GM18951 (cell line): ENCODE measurements at regions not wholly inside any gene's neighbourhood (a gene's known extent, or its start where the extent isn't known, plus 50 kb on each side); places are given as distances from the start of the nearest gene placed in this dataset.

ENCODE experiments used
- POLR2A ChIP-seq: IDR thresholded peaks from 4 replicates; pipeline ENCODE4 v1.6.1; 2011; ENCODE audit warnings: mild to moderate bottlenecking; ENCODE audit not compliant: insufficient read length, insufficient read depth; ENCODE audit errors: extremely low read depth
- in situ Hi-C: fragments of 300-500 bp; cut with MboI; formaldehyde crosslinking; loops from one replicate; pipeline ENCODE4 v1.12.0; 2022; ENCODE audit warnings: low sequenced_read_pairs, mixed read lengths, inconsistent platforms; ENCODE audit not compliant: unreplicated experiment

GRCh38 chr19:28960986-28961705 is 251.8 kb downstream of the UQCRFS1 start:
- in situ Hi-C loops = no loop called here
- TF ChIP-seq POLR2A = no peak

GRCh38 chr19:28960586-28960985 is 252.4 kb downstream of the UQCRFS1 start:
- in situ Hi-C loops = no loop called here
- TF ChIP-seq POLR2A = no peak

DNA sequence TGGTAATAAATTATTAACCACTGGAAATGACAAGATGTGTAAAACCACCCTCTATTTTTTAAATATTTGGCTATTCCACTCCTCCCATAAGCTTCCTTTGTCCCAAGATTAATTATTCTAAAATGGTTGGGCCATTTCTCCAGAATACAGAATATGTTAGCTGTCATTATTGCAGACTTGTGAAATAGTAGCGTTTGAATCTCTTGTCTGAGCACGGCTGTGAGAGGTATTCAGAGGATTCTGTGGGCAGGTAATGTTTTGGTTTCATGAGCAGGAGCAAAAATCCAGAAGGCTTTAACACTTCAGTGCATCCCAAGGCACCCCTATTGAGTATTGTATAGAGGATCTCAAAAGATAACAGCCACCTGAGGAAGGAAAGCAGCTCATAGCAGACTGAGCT is 256.0 kb downstream of the UQCRFS1 start:
- in situ Hi-C loops = no loop called here
- TF ChIP-seq POLR2A = no peak

DNA sequence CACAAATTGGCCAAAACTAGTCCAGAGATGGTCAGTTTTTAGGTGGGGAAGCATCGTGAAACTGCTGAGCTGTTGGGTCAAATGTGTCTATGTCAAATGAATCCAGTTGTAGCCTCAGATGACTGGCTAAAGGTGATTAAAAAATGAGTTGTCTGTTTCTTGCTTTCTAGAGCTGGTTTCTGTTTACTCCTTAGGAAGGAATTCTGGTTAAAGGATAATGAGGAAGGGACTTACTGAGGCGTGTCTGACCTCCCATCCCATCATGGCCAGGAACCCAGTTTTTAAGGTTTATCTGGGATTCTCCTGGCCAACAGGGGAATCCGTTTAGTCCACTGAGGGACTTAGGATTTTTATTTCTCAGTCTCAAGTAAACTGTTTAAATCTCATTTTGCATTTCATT is 256.5 kb downstream of the UQCRFS1 start:
- no peak for TF ChIP-seq POLR2A
- in situ Hi-C loops = no loop called here

DNA sequence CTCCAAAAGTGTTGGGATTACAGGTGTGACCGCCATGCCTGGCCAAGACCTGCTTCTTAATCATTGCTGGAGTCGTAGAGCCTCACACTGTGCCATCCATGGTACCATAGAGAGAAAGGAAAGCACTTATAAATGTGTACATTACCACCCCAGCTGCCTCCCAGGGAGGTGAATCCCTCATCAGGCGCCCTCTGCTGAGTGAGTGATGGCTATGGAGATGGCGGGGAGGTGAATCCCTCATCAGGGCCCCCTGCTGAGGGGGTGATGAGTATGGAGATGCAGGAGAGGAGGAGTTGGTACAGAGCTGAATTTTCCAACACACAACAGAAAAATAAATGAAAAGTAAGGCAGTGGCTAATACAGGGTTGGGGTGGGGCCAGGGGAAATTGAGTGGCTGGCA is 263.4 kb downstream of the UQCRFS1 start:
- no peak for TF ChIP-seq POLR2A
- in situ Hi-C loops = no loop called here

- TF ChIP-seq POLR2A = no peak
- in situ Hi-C loops = no loop called here
Measured at GRCh38 chr19:28949027-28949426, 263.9 kb downstream of the UQCRFS1 start.

GRCh38 chr19:28948566-28948965 is 264.4 kb downstream of the UQCRFS1 start:
- TF ChIP-seq POLR2A = no peak
- in situ Hi-C loops = no loop called here

DNA sequence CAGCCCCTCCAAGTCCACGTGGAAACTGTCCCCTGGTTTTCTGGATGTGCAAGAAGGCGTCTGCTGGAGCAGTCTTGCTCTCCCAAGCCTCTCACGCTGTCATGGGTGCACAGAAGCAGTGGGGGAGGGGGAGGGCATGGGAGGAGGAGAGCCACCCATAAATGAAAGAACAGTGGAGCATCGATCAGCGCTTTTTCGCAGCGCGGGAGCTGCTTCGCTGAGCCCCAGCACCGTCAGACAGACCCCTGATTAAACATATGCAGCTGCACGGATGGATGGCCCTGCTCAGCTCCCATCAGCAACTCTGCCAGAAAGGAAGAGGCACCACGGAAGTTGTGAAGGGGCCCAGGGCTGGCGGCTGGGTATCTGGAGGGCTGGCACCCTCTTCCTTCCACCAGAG is 264.9 kb downstream of the UQCRFS1 start:
- TF ChIP-seq POLR2A = no peak
- in situ Hi-C loops = no loop called here

DNA sequence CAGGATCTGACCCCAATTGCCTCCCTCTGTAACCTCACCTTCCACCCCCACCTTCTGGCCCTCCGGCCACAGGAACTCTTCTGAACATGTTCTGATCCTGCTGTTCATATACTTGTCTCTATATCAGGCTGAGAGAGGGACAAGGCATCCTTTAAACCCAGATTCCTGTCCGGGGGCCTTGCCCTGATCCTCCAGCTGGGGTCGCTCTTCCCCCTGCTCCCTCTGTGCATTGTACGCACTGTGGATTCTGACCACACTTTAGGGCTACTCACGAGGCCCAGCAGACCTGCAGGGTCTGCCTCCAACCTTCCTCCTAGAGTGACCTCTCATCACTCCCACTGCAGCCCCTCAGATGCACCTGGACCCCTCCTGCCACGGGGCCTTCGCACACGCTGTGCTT is 269.3 kb downstream of the UQCRFS1 start:
- no peak for TF ChIP-seq POLR2A
- in situ Hi-C loops = no loop called here

DNA sequence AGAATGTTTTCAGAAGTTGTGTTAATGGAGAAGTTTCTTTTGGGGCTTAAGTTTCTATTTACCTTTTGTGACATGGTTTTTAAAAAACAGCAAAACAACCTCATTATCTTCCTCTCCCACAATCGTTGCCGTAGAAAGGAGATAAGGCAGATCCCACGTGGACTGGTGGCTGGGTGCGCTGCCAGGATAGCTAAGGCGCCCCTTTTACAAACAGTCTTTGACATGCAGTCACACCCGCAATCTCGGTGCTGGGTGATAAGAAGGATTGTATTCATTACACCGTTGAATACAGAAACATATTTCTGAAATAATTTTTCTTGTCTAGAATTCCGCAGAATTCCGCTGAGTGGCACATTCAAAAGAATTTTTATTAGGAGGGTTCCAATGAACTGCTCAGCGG is 271.1 kb downstream of the UQCRFS1 start:
- no peak for TF ChIP-seq POLR2A
- in situ Hi-C loops = no loop called here

- no peak for TF ChIP-seq POLR2A
- in situ Hi-C loops = no loop called here
Measured at GRCh38 chr19:28940751-28941500, 272.0 kb downstream of the UQCRFS1 start.

GRCh38 chr19:28939236-28939635 is 273.7 kb downstream of the UQCRFS1 start:
- in situ Hi-C loops = no loop called here
- TF ChIP-seq POLR2A = no peak

DNA sequence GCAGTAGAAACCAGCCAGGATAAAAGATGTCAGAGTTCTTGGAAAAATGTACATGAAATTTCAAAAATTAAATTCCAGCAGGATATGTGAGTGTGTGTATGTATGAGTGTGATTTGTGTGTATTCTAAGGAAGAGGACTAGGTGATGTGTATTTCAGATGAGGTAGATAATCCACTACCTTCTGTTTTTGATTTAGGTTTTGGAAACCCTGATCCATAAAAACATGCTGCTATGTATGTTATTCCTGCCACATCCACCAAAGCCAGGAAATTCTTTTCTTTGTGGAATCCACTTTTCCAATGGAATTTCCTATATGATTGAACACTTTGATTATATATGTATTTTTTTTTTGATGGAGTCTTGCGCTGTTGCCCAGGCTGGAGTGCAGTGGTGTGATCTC is 276.9 kb downstream of the UQCRFS1 start:
- TF ChIP-seq POLR2A = no peak
- in situ Hi-C loops = no loop called here

GRCh38 chr19:28934631-28935030 is 278.3 kb downstream of the UQCRFS1 start:
- in situ Hi-C loops = no loop called here
- no peak for TF ChIP-seq POLR2A
